HFF-Myc (cell line): ENCODE measurements at regions not wholly inside any gene's neighbourhood (a gene's known extent, or its start where the extent isn't known, plus 50 kb on each side); places are given as distances from the start of the nearest gene placed in this dataset.

Source experiments
- DNase-seq: peaks from one replicate; pipeline ENCODE4 v3.0.0-alpha.2; 2011; ENCODE audit warnings: low read depth; ENCODE audit errors: extremely low read depth
- H3K4me3 ChIP-seq: replicated peaks from 2 replicates; pipeline ENCODE4 v1.5.1; 2011; ENCODE audit warnings: low read depth, mild to moderate bottlenecking, control low read depth, low read length
- CTCF ChIP-seq: IDR thresholded peaks from 2 replicates; pipeline ENCODE4 v1.5.1; 2012; ENCODE audit warnings: mild to moderate bottlenecking, low read depth, low read length, control low read depth; ENCODE audit errors: missing control alignments

- no peak overlapping the region for H3K4me3 ChIP-seq
- no peak for TF ChIP-seq CTCF
- no peak for DNase-seq
Measured at GRCh38 chr21:39124681-39125251, 58.5 kb downstream of the PSMG1 start.

GRCh38 chr21:39123375-39123774 is 59.9 kb downstream of the PSMG1 start:
- TF ChIP-seq CTCF = no peak
- H3K4me3 ChIP-seq = no peak overlapping the region
- no peak for DNase-seq

- DNase-seq = no peak
- H3K4me3 ChIP-seq = no peak overlapping the region
- no peak for TF ChIP-seq CTCF
Measured at GRCh38 chr21:39121600-39122355, 61.5 kb downstream of the PSMG1 start.

- no peak overlapping the region for H3K4me3 ChIP-seq
- no peak for TF ChIP-seq CTCF
- DNase-seq = no peak
Measured at GRCh38 chr21:39120876-39121599, 62.2 kb downstream of the PSMG1 start.

GRCh38 chr21:39119891-39120290 is 63.4 kb downstream of the PSMG1 start:
- no peak overlapping the region for H3K4me3 ChIP-seq
- no peak for DNase-seq
- TF ChIP-seq CTCF = no peak

- no peak for TF ChIP-seq CTCF
- no peak for DNase-seq
- H3K4me3 ChIP-seq = no peak overlapping the region
Measured at GRCh38 chr21:39118604-39119215, 64.5 kb downstream of the PSMG1 start.
